LNCaP clone FGC (cell line): ENCODE measurements at regions not wholly inside any gene's neighbourhood (a gene's known extent, or its start where the extent isn't known, plus 50 kb on each side); places are given as distances from the start of the nearest gene placed in this dataset.

ENCODE experiments used
- DNase-seq: peaks from one replicate; pipeline ENCODE4 v3.0.0-alpha.2; 2011; ENCODE audit warnings: low read depth
- H3K4me3 ChIP-seq: 2 replicates; pipeline ENCODE4 v1.5.1; 2011; ENCODE audit warnings: mild to moderate bottlenecking, low read depth, low read length, control low read depth
- CTCF ChIP-seq: IDR thresholded peaks from 2 replicates; pipeline ENCODE4 v1.5.1; 2012; ENCODE audit warnings: mild to moderate bottlenecking; ENCODE audit not compliant: control insufficient read depth, insufficient read depth; ENCODE audit errors: extremely low read depth

GRCh38 chr13:74024856-74025255 is 109.3 kb downstream of the KLF12 start:
- no peak for TF ChIP-seq CTCF
- no peak for DNase-seq
- no peak overlapping the region for H3K4me3 ChIP-seq

GRCh38 chr13:74024314-74024713 is 109.9 kb downstream of the KLF12 start:
- TF ChIP-seq CTCF, result no peak
- DNase-seq, result no peak
- H3K4me3 ChIP-seq, result no peak overlapping the region

- DNase-seq, result no peak
- H3K4me3 ChIP-seq, result no peak overlapping the region
- TF ChIP-seq CTCF, result no peak
These were observed 110.7 kb downstream of the KLF12 start for GRCh38 chr13:74023484-74023883.

GRCh38 chr13:74021505-74021904 is 112.7 kb downstream of the KLF12 start:
- TF ChIP-seq CTCF, result no peak
- H3K4me3 ChIP-seq, result no peak overlapping the region
- no peak for DNase-seq

- no peak overlapping the region for H3K4me3 ChIP-seq
- no peak for DNase-seq
- no peak for TF ChIP-seq CTCF
These were observed 116.2 kb downstream of the KLF12 start for GRCh38 chr13:74018062-74018431.

GRCh38 chr13:74017301-74018061 is 116.7 kb downstream of the KLF12 start:
- no peak for DNase-seq
- no peak for TF ChIP-seq CTCF
- no peak overlapping the region for H3K4me3 ChIP-seq

GRCh38 chr13:74015137-74015536 is 119.1 kb downstream of the KLF12 start:
- DNase-seq, result no peak
- no peak for TF ChIP-seq CTCF
- H3K4me3 ChIP-seq, result no peak overlapping the region
